HCT116 (cell line): ENCODE measurements at regions not wholly inside any gene's neighbourhood (a gene's known extent, or its start where the extent isn't known, plus 50 kb on each side); places are given as distances from the start of the nearest gene placed in this dataset.
A peak's percentile ranks its signal among the peaks of the same experiment; 100 is the strongest.

Experiments used
- ATAC-seq: fragments of 200-7000 bp; cut with Tn5 transposase; 2 replicates; pipeline ENCODE4 v1.9.1; 2020; ENCODE audit warnings: mild to moderate bottlenecking, moderate library complexity
- BruUV-seq: library from RNA; stranded (reverse); fragments of 400-500 nt; replicated peaks from 2 replicates; lab custom pipeline; 2021; lab: Mats Ljungman, UMichigan
- CTCF ChIA-PET: fragments of 300-600 bp; sonication (Branson Sonifier 250); formaldehyde crosslinking; loops from one replicate; lab custom pipeline; 2021; ENCODE audit warnings: antibody characterized with exemption; lab: Charles Lee
- POLR2A ChIA-PET: fragments of 300-600, 350-600 bp; sonication (Branson Sonifier 250); formaldehyde crosslinking; loops from one replicate; lab custom pipeline; 2021; ENCODE audit warnings: antibody characterized with exemption; lab: Charles Lee
- RAD21 ChIA-PET, 2 experiments: fragments of 300-600 bp; sonication (Branson Sonifier 250); formaldehyde crosslinking; loops; one replicate each; lab custom pipeline; 2023; ENCODE audit warnings: low total read pairs in 2 of 2; ENCODE audit not compliant: uncharacterized antibody in 2 of 2, unreplicated experiment in 2 of 2, low non-redundant PET in 1 of 2; lab: Charles Lee
- DNase-seq: peaks from one replicate; pipeline ENCODE4 v3.0.0-alpha.2; 2010; ENCODE audit warnings: low read depth, low spot score
- H2AFZ ChIP-seq: fragments of 200-600 bp; shearing (Covaris generic), sonication (generic); 2 replicates; pipeline ENCODE4 v1.6.1; 2017; ENCODE audit warnings: low read depth, mixed run types, mixed read lengths, antibody characterized with exemption, low read length; ENCODE audit not compliant: poor library complexity, severe bottlenecking
- H3K27ac ChIP-seq: 2 replicates; pipeline ENCODE4 v1.5.1; 2012; ENCODE audit warnings: low read depth, low read length
- H3K27me3 ChIP-seq: fragments of 200-600 bp; sonication (generic); 2 replicates; pipeline ENCODE4 v1.6.1; 2016; ENCODE audit warnings: mixed run types, low read length, mixed read lengths; ENCODE audit not compliant: insufficient read depth
- H3K36me3 ChIP-seq, 2 experiments: fragments of 200-500 bp in 1 of 2; fragments of 200-600 bp in 1 of 2; sonication (Bioruptor generic) in 1 of 2; sonication (generic) in 1 of 2; 2 replicates each; pipeline versions ENCODE4 v1.5.1 to v1.6.1; 2014 to 2016; ENCODE audit warnings: low read length in 2 of 2, inconsistent platforms in 1 of 2, mixed read lengths in 1 of 2, mixed run types in 1 of 2; ENCODE audit not compliant: insufficient read depth in 2 of 2, control insufficient read depth in 1 of 2
- H3K4me1 ChIP-seq, 2 experiments: fragments of 200-600 bp in 1 of 2; sonication (generic) in 1 of 2; 2 replicates each; pipeline versions ENCODE4 v1.5.1 to v1.6.1; 2012 to 2017; ENCODE audit warnings: low read length in 2 of 2, inconsistent platforms in 1 of 2, mild to moderate bottlenecking in 1 of 2, mixed read lengths in 1 of 2, mixed run types in 1 of 2, moderate library complexity in 1 of 2; ENCODE audit not compliant: insufficient read depth in 2 of 2, control insufficient read depth in 1 of 2
- H3K4me2 ChIP-seq: fragments of 200-600 bp; sonication (generic); 2 replicates; pipeline ENCODE4 v1.6.1; 2017; ENCODE audit warnings: mixed run types, low read length, mixed read lengths
- H3K4me3 ChIP-seq, 2 experiments: fragments of 200-600 bp in 1 of 2; sonication (generic) in 1 of 2; replicated peaks in 1 of 2; 2 replicates each; pipeline ENCODE4 v1.5.1; 2011 to 2016; ENCODE audit warnings: low read length in 2 of 2, control low read depth in 1 of 2, low read depth in 1 of 2, mild to moderate bottlenecking in 1 of 2, mixed read lengths in 1 of 2, mixed run types in 1 of 2
- H3K79me2 ChIP-seq: fragments of 200-600 bp; sonication (generic); 2 replicates; pipeline ENCODE4 v1.6.1; 2017; ENCODE audit warnings: mild to moderate bottlenecking, mixed run types, low read length, moderate library complexity, mixed read lengths; ENCODE audit not compliant: insufficient read depth
- H3K9ac ChIP-seq: fragments of 200-600 bp; sonication (generic); 2 replicates; pipeline ENCODE4 v1.6.1; 2016; ENCODE audit warnings: low read length, mixed read lengths
- H3K9me2 ChIP-seq: fragments of 200-600 bp; sonication (generic), shearing (Covaris generic); 2 replicates; pipeline ENCODE4 v1.6.1; 2017; ENCODE audit warnings: mixed run types, mild to moderate bottlenecking, moderate library complexity; ENCODE audit not compliant: insufficient read depth
- H3K9me3 ChIP-seq, 2 experiments: fragments of 200-500 bp in 1 of 2; fragments of 200-600 bp in 1 of 2; sonication (Bioruptor generic) in 1 of 2; sonication (generic) in 1 of 2; 2 replicates each; pipeline ENCODE4 v1.6.1; 2014 to 2017; ENCODE audit warnings: low read length in 2 of 2, mixed read lengths in 2 of 2, inconsistent platforms in 1 of 2, low read depth in 1 of 2, mild to moderate bottlenecking in 1 of 2, mixed run types in 1 of 2, moderate library complexity in 1 of 2; ENCODE audit not compliant: control insufficient read depth in 1 of 2, insufficient read depth in 1 of 2
- H4K20me1 ChIP-seq: fragments of 200-600 bp; sonication (generic), shearing (Covaris generic); 2 replicates; pipeline ENCODE4 v1.6.1; 2017; ENCODE audit warnings: mixed run types, mild to moderate bottlenecking, moderate library complexity; ENCODE audit not compliant: insufficient read depth
- POLR2A ChIP-seq: IDR thresholded peaks from 2 replicates; pipeline ENCODE4 v1.7.0; 2011; ENCODE audit warnings: borderline replicate concordance; ENCODE audit not compliant: insufficient read depth, insufficient read length; ENCODE audit errors: extremely low read depth
- POLR2AphosphoS5 ChIP-seq: IDR thresholded peaks from 2 replicates; pipeline ENCODE4 v1.6.1; 2011; ENCODE audit warnings: mild to moderate bottlenecking, low read depth, low read length, moderate library complexity
- YY1 ChIP-seq: IDR thresholded peaks from 2 replicates; pipeline ENCODE4 v1.6.1; 2011; ENCODE audit warnings: low read length, low read depth, moderate library complexity, mild to moderate bottlenecking; ENCODE audit not compliant: insufficient replicate concordance; ENCODE audit errors: extremely low read depth
- intact Hi-C: fragments of 100-400 bp; cut with micrococcal nuclease; formaldehyde crosslinking; loops from 2 replicates; pipeline ENCODE4 v1.10.0; 2022
- TF ChIP-seq, protein P1 (sequence below): IDR thresholded peaks from 2 replicates; pipeline ENCODE4 v1.6.1; 2011; ENCODE audit warnings: mild to moderate bottlenecking, low read length, moderate library complexity; ENCODE audit not compliant: insufficient replicate concordance; ENCODE audit errors: extremely low read depth
- TF ChIP-seq, protein P2 (sequence below), 3 experiments: fragments of 200-600 bp in 1 of 3; sonication (generic) in 1 of 3; IDR thresholded peaks in 2 of 3; conservative IDR thresholded peaks in 1 of 3; 2 replicates each; pipeline ENCODE4 v1.5.1; 2012 to 2017; ENCODE audit warnings: low read depth in 2 of 3, low read length in 2 of 3, antibody characterized with exemption in 1 of 3, borderline replicate concordance in 1 of 3, control low read depth in 1 of 3, mild to moderate bottlenecking in 1 of 3, mixed read lengths in 1 of 3, mixed run types in 1 of 3, moderate library complexity in 1 of 3; ENCODE audit not compliant: insufficient read depth in 1 of 3

DNA sequence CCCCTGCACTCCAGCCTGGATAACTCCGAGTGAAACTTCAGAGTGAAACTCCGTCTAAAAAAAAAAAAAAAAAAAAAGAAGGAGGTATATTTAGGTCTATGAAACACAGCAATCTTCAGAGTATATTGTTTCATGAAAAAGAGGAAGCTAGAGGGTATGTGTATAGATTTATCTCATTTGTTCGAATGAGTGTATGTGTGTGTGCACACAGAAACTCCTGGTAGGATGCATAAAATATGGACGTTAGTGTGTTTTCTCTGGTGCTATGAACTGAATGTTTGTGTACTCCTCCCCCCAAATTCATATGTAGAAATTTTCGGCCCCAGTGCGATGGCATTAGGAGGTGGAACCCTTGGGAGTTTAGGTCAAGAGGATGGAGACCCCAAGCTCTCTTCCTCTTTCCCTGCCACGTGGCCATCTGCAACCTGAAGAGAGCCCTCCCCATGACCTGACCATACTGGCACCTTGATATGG is 98.6 kb upstream of the KLF13 start:
- no TSS peak for BruUV-seq
- CTCF ChIA-PET = no interaction called here

DNA sequence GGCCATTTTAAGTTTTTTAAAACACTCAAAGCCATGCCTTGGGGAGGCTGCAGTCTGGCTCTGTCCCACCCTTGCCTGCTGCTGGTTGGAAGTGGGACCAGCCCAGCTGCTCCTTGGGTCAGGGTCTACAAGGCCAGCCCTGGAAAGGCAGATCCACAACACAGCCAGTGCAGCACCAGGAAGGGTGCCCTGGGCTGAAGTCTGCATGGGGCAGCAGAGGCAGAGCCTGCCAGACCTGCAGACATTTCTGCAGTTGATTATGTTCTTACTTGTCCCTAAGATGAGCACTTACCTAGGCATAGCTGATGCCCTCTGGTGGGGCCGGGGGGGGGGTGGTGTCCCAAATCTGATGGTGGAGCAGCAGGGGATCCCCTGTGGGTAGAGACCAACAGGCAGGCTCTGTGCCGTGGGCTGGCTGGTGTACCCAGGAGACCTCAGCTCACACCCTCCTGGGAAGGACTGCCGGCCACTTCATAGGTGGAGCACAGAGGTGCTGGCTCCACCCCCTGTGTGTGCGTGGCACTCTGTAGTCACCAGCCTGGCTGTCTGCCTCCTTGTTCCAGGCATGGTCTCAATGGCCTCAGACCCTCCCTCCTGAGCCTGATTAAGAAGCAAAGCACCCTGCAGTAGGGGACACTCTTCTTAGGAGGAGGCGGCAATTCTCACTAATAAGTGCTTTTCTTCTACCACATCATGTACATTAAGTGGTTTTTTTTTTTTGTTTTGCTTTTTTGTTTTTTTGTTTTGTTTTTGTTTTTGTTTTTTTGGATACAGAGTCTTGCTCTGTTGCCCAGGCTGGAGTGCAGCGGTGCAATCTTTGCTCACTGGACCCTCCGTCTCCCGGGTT is 97.4 kb upstream of the KLF13 start:
- Histone ChIP-seq H3K4me1 (peaks cover 4 to 9% of the 10 kb centered on the region in 2 experiments; a peak in 2 of 4 replicates), H3K27ac (no peak overlapping the region), H3K9me2 (no peaks in the 10 kb centered on the region), H3K27me3 (no peaks in the 10 kb centered on the region), H3K9me3 (no peaks in the 10 kb centered on the region)
- CTCF ChIA-PET = no interaction called here
- no peak for DNase-seq
- intact Hi-C loops = no loop called here
- POLR2A ChIA-PET = no interaction called here
- RAD21 ChIA-PET = no interaction called here
- no peak for TF ChIP-seq POLR2A
- TF ChIP-seq, protein P1, sequence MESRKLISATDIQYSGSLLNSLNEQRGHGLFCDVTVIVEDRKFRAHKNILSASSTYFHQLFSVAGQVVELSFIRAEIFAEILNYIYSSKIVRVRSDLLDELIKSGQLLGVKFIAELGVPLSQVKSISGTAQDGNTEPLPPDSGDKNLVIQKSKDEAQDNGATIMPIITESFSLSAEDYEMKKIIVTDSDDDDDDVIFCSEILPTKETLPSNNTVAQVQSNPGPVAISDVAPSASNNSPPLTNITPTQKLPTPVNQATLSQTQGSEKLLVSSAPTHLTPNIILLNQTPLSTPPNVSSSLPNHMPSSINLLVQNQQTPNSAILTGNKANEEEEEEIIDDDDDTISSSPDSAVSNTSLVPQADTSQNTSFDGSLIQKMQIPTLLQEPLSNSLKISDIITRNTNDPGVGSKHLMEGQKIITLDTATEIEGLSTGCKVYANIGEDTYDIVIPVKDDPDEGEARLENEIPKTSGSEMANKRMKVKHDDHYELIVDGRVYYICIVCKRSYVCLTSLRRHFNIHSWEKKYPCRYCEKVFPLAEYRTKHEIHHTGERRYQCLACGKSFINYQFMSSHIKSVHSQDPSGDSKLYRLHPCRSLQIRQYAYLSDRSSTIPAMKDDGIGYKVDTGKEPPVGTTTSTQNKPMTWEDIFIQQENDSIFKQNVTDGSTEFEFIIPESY = no peak
- no peak for TF ChIP-seq YY1
- TF ChIP-seq, protein P2, sequence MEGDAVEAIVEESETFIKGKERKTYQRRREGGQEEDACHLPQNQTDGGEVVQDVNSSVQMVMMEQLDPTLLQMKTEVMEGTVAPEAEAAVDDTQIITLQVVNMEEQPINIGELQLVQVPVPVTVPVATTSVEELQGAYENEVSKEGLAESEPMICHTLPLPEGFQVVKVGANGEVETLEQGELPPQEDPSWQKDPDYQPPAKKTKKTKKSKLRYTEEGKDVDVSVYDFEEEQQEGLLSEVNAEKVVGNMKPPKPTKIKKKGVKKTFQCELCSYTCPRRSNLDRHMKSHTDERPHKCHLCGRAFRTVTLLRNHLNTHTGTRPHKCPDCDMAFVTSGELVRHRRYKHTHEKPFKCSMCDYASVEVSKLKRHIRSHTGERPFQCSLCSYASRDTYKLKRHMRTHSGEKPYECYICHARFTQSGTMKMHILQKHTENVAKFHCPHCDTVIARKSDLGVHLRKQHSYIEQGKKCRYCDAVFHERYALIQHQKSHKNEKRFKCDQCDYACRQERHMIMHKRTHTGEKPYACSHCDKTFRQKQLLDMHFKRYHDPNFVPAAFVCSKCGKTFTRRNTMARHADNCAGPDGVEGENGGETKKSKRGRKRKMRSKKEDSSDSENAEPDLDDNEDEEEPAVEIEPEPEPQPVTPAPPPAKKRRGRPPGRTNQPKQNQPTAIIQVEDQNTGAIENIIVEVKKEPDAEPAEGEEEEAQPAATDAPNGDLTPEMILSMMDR (IDR thresholded peaks at IDR 0.05 in 2 of 3, conservative IDR thresholded peaks at IDR 0.05 in 1 of 3; ENCODE audit: borderline replicate concordance in 1 of 3, insufficient read depth in 1 of 3, low read depth in 2 of 3, low read length in 2 of 3) = no peak
- TF ChIP-seq POLR2AphosphoS5 = 0 out of 2 replicates have a peak, but pooled peaks have one; percentile 18
- TF ChIP-seq, all 23 proteins: peak for 1
- Histone ChIP-seq H2AFZ (peak overlapping the region; percentile 78), H3K36me3 (no peaks in the 10 kb centered on the region), H3K79me2 (no peaks in the 10 kb centered on the region), H4K20me1 (no peaks in the 10 kb centered on the region), H3K4me3 (peak overlapping the region; percentile 7 to 11; a peak in 3 of 4 replicates), H3K4me2 (peak overlapping the region; percentile 62), H3K9ac (no peak overlapping the region)
- peak; percentile 99 for ATAC-seq
- no TSS peak for BruUV-seq

More for the DNA sequence above, 98.6 kb upstream of the KLF13 start:
- H2AFZ ChIP-seq = no peak overlapping the region
- no peaks in the 10 kb centered on the region for H3K27me3 ChIP-seq
- ATAC-seq (no peak), DNase-seq (no peak)
- H3K79me2 ChIP-seq = no peaks in the 10 kb centered on the region
- no peaks in the 10 kb centered on the region for H3K9me3 ChIP-seq
- no peak overlapping the region for H3K4me2 ChIP-seq
- TF ChIP-seq YY1 (no peak), POLR2AphosphoS5 (no peak)
- RAD21 ChIA-PET = no interaction called here
- H3K4me1 ChIP-seq = peaks cover 4 to 9% of the 10 kb centered on the region in 2 experiments; a peak in 2 of 4 replicates
- H3K9me2 ChIP-seq = no peaks in the 10 kb centered on the region
- POLR2A ChIA-PET = no interaction called here
- H4K20me1 ChIP-seq = no peaks in the 10 kb centered on the region
- H3K9ac ChIP-seq = no peak overlapping the region
- H3K27ac ChIP-seq = no peak overlapping the region
- no peak overlapping the region for H3K4me3 ChIP-seq
- H3K36me3 ChIP-seq = no peaks in the 10 kb centered on the region
- intact Hi-C loops = no loop called here
